ENCODE measurements at regions not wholly inside any gene's neighbourhood (a gene's known extent, or its start where the extent isn't known, plus 50 kb on each side); places are given as distances from the start of the nearest gene placed in this dataset.

GRCh38 chr6:128638817-128639216 lies 118.4 kb upstream of the PTPRK start:
- no peaks in the 10 kb centered on the region for H3K27me3 ChIP-seq (ENCODE audit: low read length)
- H2AFZ ChIP-seq (ENCODE audit: low read depth, low read length, severe bottlenecking), result no peak overlapping the region
- no peaks in the 10 kb centered on the region for H3K79me2 ChIP-seq (ENCODE audit: insufficient read depth, low read length)
- TF ChIP-seq EZH2phosphoT487 (conservative IDR thresholded peaks at IDR 0.05; ENCODE audit: low read length), result no peak
- no peak for TF ChIP-seq CTCF (IDR thresholded peaks at IDR 0.05; ENCODE audit: insufficient read depth, low read length, poor library complexity, severe bottlenecking)
- no peaks in the 10 kb centered on the region for H3K36me3 ChIP-seq (ENCODE audit: low read length)
- H3K9ac ChIP-seq (ENCODE audit: low read length), result no peak overlapping the region
- no peak overlapping the region for H3K4me3 ChIP-seq (ENCODE audit: insufficient read depth, low read length, poor library complexity, severe bottlenecking)
- no peaks in the 10 kb centered on the region for H3F3A ChIP-seq (ENCODE audit: insufficient read depth)
- H4K20me1 ChIP-seq (ENCODE audit: low read depth, low read length), result no peaks in the 10 kb centered on the region
- H3K27ac ChIP-seq (ENCODE audit: low read depth, low read length), result no peak overlapping the region
- H3K4me2 ChIP-seq (ENCODE audit: low read depth, low read length, poor library complexity, severe bottlenecking), result no peak overlapping the region
- no peaks in the 10 kb centered on the region for H3K9me2 ChIP-seq (replicated peaks; ENCODE audit: insufficient read depth, low read length)
- no peaks in the 10 kb centered on the region for H3K9me3 ChIP-seq (ENCODE audit: insufficient read depth, low read length)

- no peaks in the 10 kb centered on the region for H3K27me3 ChIP-seq (ENCODE audit: low read length)
- TF ChIP-seq EZH2phosphoT487 (conservative IDR thresholded peaks at IDR 0.05; ENCODE audit: low read length) (no peak), CTCF (IDR thresholded peaks at IDR 0.05; ENCODE audit: insufficient read depth, low read length, poor library complexity, severe bottlenecking) (no peak)
- H3K9me2 ChIP-seq (replicated peaks; ENCODE audit: insufficient read depth, low read length), result peaks cover 4% of the 10 kb centered on the region; the same call in 1 of the 2 replicates
Measured at GRCh38 chr6:128635219-128635618, 114.8 kb upstream of the PTPRK start.

GRCh38 chr6:128632131-128632530 lies 111.7 kb upstream of the PTPRK start:
- TF ChIP-seq CTCF (IDR thresholded peaks at IDR 0.05; ENCODE audit: insufficient read depth, low read length, poor library complexity, severe bottlenecking) (no peak), EZH2phosphoT487 (conservative IDR thresholded peaks at IDR 0.05; ENCODE audit: low read length) (no peak)
- no peak overlapping the region for H3K4me2 ChIP-seq (ENCODE audit: low read depth, low read length, poor library complexity, severe bottlenecking)
- H3K36me3 ChIP-seq (ENCODE audit: low read length), result no peaks in the 10 kb centered on the region
- no peaks in the 10 kb centered on the region for H3F3A ChIP-seq (ENCODE audit: insufficient read depth)
- H3K9ac ChIP-seq (ENCODE audit: low read length), result no peak overlapping the region
- no peaks in the 10 kb centered on the region for H3K9me3 ChIP-seq (ENCODE audit: insufficient read depth, low read length)
- no peaks in the 10 kb centered on the region for H4K20me1 ChIP-seq (ENCODE audit: low read depth, low read length)
- H3K4me3 ChIP-seq (ENCODE audit: insufficient read depth, low read length, poor library complexity, severe bottlenecking), result no peak overlapping the region
- H3K27me3 ChIP-seq (ENCODE audit: low read length), result no peaks in the 10 kb centered on the region
- H3K27ac ChIP-seq (ENCODE audit: low read depth, low read length), result no peak overlapping the region
- peaks cover 4% of the 10 kb centered on the region; the same call in 1 of the 2 replicates for H3K9me2 ChIP-seq (replicated peaks; ENCODE audit: insufficient read depth, low read length)
- H3K79me2 ChIP-seq (ENCODE audit: insufficient read depth, low read length), result no peaks in the 10 kb centered on the region
- H2AFZ ChIP-seq (ENCODE audit: low read depth, low read length, severe bottlenecking), result no peak overlapping the region

More at GRCh38 chr6:128635219-128635618, 114.8 kb upstream of the PTPRK start:
- Histone ChIP-seq H3F3A (ENCODE audit: insufficient read depth) (no peaks in the 10 kb centered on the region), H3K4me2 (ENCODE audit: low read depth, low read length, poor library complexity, severe bottlenecking) (no peak overlapping the region), H3K9me3 (ENCODE audit: insufficient read depth, low read length) (no peaks in the 10 kb centered on the region), H3K9ac (ENCODE audit: low read length) (no peak overlapping the region), H3K36me3 (ENCODE audit: low read length) (no peaks in the 10 kb centered on the region), H3K79me2 (ENCODE audit: insufficient read depth, low read length) (no peaks in the 10 kb centered on the region), H3K27ac (ENCODE audit: low read depth, low read length) (no peak overlapping the region), H2AFZ (ENCODE audit: low read depth, low read length, severe bottlenecking) (no peak overlapping the region), H3K4me3 (ENCODE audit: insufficient read depth, low read length, poor library complexity, severe bottlenecking) (no peak overlapping the region), H4K20me1 (ENCODE audit: low read depth, low read length) (no peaks in the 10 kb centered on the region)
